H1 (cell line): ENCODE measurements at regions not wholly inside any gene's neighbourhood (a gene's known extent, or its start where the extent isn't known, plus 50 kb on each side); places are given as distances from the start of the nearest gene placed in this dataset.

Experiments
- CTCF ChIA-PET: fragments of 300-600 bp; sonication (Branson Sonifier 250); formaldehyde crosslinking; loops from one replicate; lab custom pipeline; 2021; ENCODE audit not compliant: partially characterized antibody; lab: Charles Lee
- POLR2A ChIA-PET: fragments of 300-600 bp; sonication (Branson Sonifier 250); formaldehyde crosslinking; loops from one replicate; lab custom pipeline; 2021; ENCODE audit warnings: inconsistent platforms; ENCODE audit not compliant: partially characterized antibody; lab: Charles Lee
- DNase-seq, 2 experiments: peaks; one replicate each; pipeline versions ENCODE4 v3.0.0 to v3.0.0-alpha.2; 2010 to 2022; ENCODE audit warnings: low spot score in 2 of 2, low read depth in 1 of 2, mixed read lengths in 1 of 2
- FAIRE-seq: peaks from 2 replicates; lab custom pipeline; 2011; peaks lifted over from hg19 to GRCh38; lab: Jason Lieb, UNC
- H2AFZ ChIP-seq: 2 replicates; pipeline ENCODE4 v1.8.1; 2012; ENCODE audit warnings: low read length, inconsistent platforms
- H2AK5ac ChIP-seq: 2 replicates; pipeline ENCODE4 v1.6.1; 2013; ENCODE audit warnings: low read depth, low read length
- H2BK120ac ChIP-seq: replicated peaks from 2 replicates; pipeline ENCODE3; 2013; ENCODE audit warnings: low read depth, low read length, inconsistent platforms
- H2BK12ac ChIP-seq: 2 replicates; pipeline ENCODE4 v1.6.1; 2013; ENCODE audit warnings: low read depth, low read length
- H2BK15ac ChIP-seq: 2 replicates; pipeline ENCODE4 v1.6.1; 2013; ENCODE audit warnings: low read length
- H2BK20ac ChIP-seq: 2 replicates; pipeline ENCODE4 v1.6.1; 2013; ENCODE audit warnings: low read length
- H2BK5ac ChIP-seq: 2 replicates; pipeline ENCODE4 v1.6.1; 2013; ENCODE audit warnings: low read depth, low read length
- H3K14ac ChIP-seq: 2 replicates; pipeline ENCODE4 v1.6.1; 2013; ENCODE audit warnings: inconsistent platforms; ENCODE audit not compliant: insufficient read length
- H3K18ac ChIP-seq: 2 replicates; pipeline ENCODE4 v1.6.1; 2013; ENCODE audit warnings: low read length; ENCODE audit errors: extremely low read depth
- H3K23ac ChIP-seq: 2 replicates; pipeline ENCODE4 v1.6.1; 2013; ENCODE audit warnings: inconsistent platforms; ENCODE audit not compliant: insufficient read length
- H3K23me2 ChIP-seq: 2 replicates; pipeline ENCODE4 v1.6.1; 2013; ENCODE audit warnings: low read depth, low read length
- H3K27ac ChIP-seq: 2 replicates; pipeline ENCODE4 v1.6.1; 2011; ENCODE audit warnings: low read depth, low read length, inconsistent platforms
- H3K27me3 ChIP-seq, 4 experiments: replicated peaks in 1 of 4; 1 replicate in 1 of 4; 2 replicates in 3 of 4; pipeline versions ENCODE4 v1.6.1 to v1.8.1; 2011 to 2013; ENCODE audit warnings: low read length in 3 of 4, mild to moderate bottlenecking in 3 of 4, inconsistent platforms in 2 of 4, mixed read lengths in 2 of 4, moderate library complexity in 1 of 4; ENCODE audit not compliant: control insufficient read depth in 3 of 4, insufficient read depth in 3 of 4; ENCODE audit errors: extremely low read depth in 1 of 4
- H3K36me3 ChIP-seq, 4 experiments: 2 replicates each; pipeline versions ENCODE4 v1.6.1 to v1.8.1; 2011 to 2013; ENCODE audit warnings: mild to moderate bottlenecking in 4 of 4, low read length in 3 of 4, moderate library complexity in 2 of 4, control low read depth in 1 of 4, inconsistent platforms in 1 of 4; ENCODE audit not compliant: insufficient read depth in 4 of 4, control insufficient read depth in 2 of 4
- H3K4ac ChIP-seq: replicated peaks from 2 replicates; pipeline ENCODE3; 2013; ENCODE audit warnings: low read length, low read depth, mixed read lengths, inconsistent platforms; ENCODE audit not compliant: insufficient read length
- H3K4me1 ChIP-seq, 4 experiments: replicated peaks in 1 of 4; 1 replicate in 1 of 4; 2 replicates in 3 of 4; pipeline versions ENCODE4 v1.6.1 to v1.8.1; 2011 to 2013; ENCODE audit warnings: low read length in 3 of 4, inconsistent platforms in 2 of 4, mixed read lengths in 1 of 4; ENCODE audit not compliant: insufficient read depth in 4 of 4, control insufficient read depth in 3 of 4
- H3K4me2 ChIP-seq, 2 experiments: 2 replicates each; pipeline versions ENCODE4 v1.6.1 to v1.8.1; 2011 to 2013; ENCODE audit warnings: low read depth in 2 of 2, low read length in 2 of 2, control low read depth in 1 of 2, inconsistent platforms in 1 of 2, mild to moderate bottlenecking in 1 of 2; ENCODE audit not compliant: insufficient read depth in 1 of 2
- H3K4me3 ChIP-seq, 4 experiments: fragments of 200-600, 300-600 bp in 1 of 4; sonication (generic), shearing (Covaris generic), sonication (Bioruptor Twin) in 1 of 4; 2 replicates each; pipeline versions ENCODE4 v1.5.1 to v1.8.1; 2011 to 2016; ENCODE audit warnings: low read length in 4 of 4, low read depth in 3 of 4, control low read depth in 2 of 4, inconsistent platforms in 2 of 4, mild to moderate bottlenecking in 2 of 4, mixed read lengths in 1 of 4, moderate library complexity in 1 of 4; ENCODE audit not compliant: insufficient read depth in 2 of 4; ENCODE audit errors: extremely low read depth in 1 of 4
- H3K56ac ChIP-seq: replicated peaks from 2 replicates; pipeline ENCODE3; 2013; ENCODE audit warnings: low read depth, mild to moderate bottlenecking, mixed read lengths, low read length, inconsistent platforms; ENCODE audit not compliant: insufficient read length
- H3K79me1 ChIP-seq: 2 replicates; pipeline ENCODE4 v1.6.1; 2013; ENCODE audit warnings: low read depth, low read length, control low read depth
- H3K79me2 ChIP-seq, 2 experiments: 2 replicates each; pipeline versions ENCODE4 v1.6.1 to v1.8.1; 2012 to 2013; ENCODE audit warnings: low read length in 2 of 2, mild to moderate bottlenecking in 2 of 2, inconsistent platforms in 1 of 2; ENCODE audit not compliant: insufficient read depth in 2 of 2, control insufficient read depth in 1 of 2
- H3K9ac ChIP-seq, 4 experiments: replicated peaks in 1 of 4; 1 replicate in 1 of 4; 2 replicates in 3 of 4; pipeline versions ENCODE4 v1.6.1 to v1.8.1; 2011 to 2013; ENCODE audit warnings: low read depth in 3 of 4, low read length in 3 of 4, control low read depth in 2 of 4, mild to moderate bottlenecking in 2 of 4, moderate library complexity in 2 of 4, inconsistent platforms in 1 of 4; ENCODE audit errors: extremely low read depth in 1 of 4
- H3K9me3 ChIP-seq, 2 experiments: 2 replicates each; pipeline versions ENCODE4 v1.6.1 to v1.8.1; 2012 to 2013; ENCODE audit warnings: mild to moderate bottlenecking in 2 of 2, moderate library complexity in 2 of 2, control low read depth in 1 of 2, inconsistent platforms in 1 of 2, low read depth in 1 of 2, low read length in 1 of 2, mixed read lengths in 1 of 2; ENCODE audit not compliant: insufficient read depth in 2 of 2
- H4K20me1 ChIP-seq, 2 experiments: replicated peaks in 1 of 2; 2 replicates each; pipeline versions ENCODE3 to v1.8.1; 2011 to 2013; ENCODE audit warnings: inconsistent platforms in 2 of 2, low read length in 2 of 2, mild to moderate bottlenecking in 1 of 2; ENCODE audit not compliant: insufficient read depth in 2 of 2, control insufficient read depth in 1 of 2
- H4K5ac ChIP-seq: 2 replicates; pipeline ENCODE4 v1.6.1; 2013; ENCODE audit warnings: low read length, low read depth, mixed read lengths, inconsistent platforms; ENCODE audit not compliant: insufficient read length
- H4K8ac ChIP-seq: 2 replicates; pipeline ENCODE4 v1.8.0; 2013; ENCODE audit warnings: mild to moderate bottlenecking, moderate library complexity, low read length, inconsistent platforms; ENCODE audit not compliant: insufficient read depth; ENCODE audit errors: extremely low read depth
- H4K91ac ChIP-seq: replicated peaks from 2 replicates; pipeline ENCODE3; 2013; ENCODE audit warnings: low read length, mixed read lengths, inconsistent platforms; ENCODE audit not compliant: insufficient read length
- ATF2 ChIP-seq: IDR thresholded peaks from 2 replicates; pipeline ENCODE4 v1.6.1; 2012; ENCODE audit warnings: low read length, inconsistent platforms
- ATF3 ChIP-seq: IDR thresholded peaks from 2 replicates; pipeline ENCODE4 v1.6.1; 2011; ENCODE audit warnings: low read depth, mild to moderate bottlenecking, low read length; ENCODE audit not compliant: insufficient read depth
- BCL11A ChIP-seq, 2 experiments: IDR thresholded peaks; one replicate each; pipeline ENCODE4 v1.6.1; 2011; ENCODE audit warnings: low read depth in 2 of 2, low read length in 2 of 2, mild to moderate bottlenecking in 2 of 2
- CBX5 ChIP-seq: fragments of 300-800, 300-1000 bp; sonication (generic); IDR thresholded peaks from 2 replicates; pipeline ENCODE4 v1.7.1; 2016; ENCODE audit warnings: antibody characterized with exemption, low read length, low read depth
- WGBS, 2 experiments: shearing (Covaris generic) in 1 of 2; methylation state at CpG; one replicate each; pipeline versions ENCODE4 v1.1.6 to v1.1.7; 2013 to 2015; ENCODE audit warnings: low lambda C conversion rate in 2 of 2, mixed read lengths in 2 of 2, inconsistent platforms in 1 of 2, low coverage in 1 of 2, missing lambda C conversion rate in 1 of 2; ENCODE audit not compliant: insufficient replicate concordance in 2 of 2, insufficient coverage in 1 of 2, insufficient read length in 1 of 2; ENCODE audit errors: extremely low coverage in 1 of 2, missing lambda C conversion rate in 1 of 2; 5-methylcytosine and 5-hydroxymethylcytosine counted together

DNA sequence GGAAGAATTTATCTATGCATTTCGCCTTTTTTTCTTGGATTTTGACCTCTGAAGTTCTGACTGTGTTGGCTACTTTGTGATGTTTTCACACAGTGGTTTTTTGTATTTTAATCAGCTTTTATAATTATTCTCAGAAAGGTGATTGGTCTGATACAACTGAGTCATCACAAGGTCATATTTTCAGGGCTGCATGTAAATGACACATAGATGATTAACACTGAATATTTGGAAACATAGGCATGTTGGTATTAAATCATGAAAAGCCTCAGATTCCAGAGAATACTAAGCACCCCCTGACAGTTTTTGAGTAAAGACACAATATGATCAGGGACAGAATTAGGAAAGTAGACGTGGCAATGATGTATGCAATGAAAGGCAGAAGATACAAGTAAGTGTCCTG is 175.5 kb upstream of the SLCO3A1 start:
- no peak overlapping the region for H4K8ac ChIP-seq
- H3K79me2 ChIP-seq, result no peaks in the 10 kb centered on the region
- H2BK20ac ChIP-seq, result no peak overlapping the region
- no peak overlapping the region for H3K4ac ChIP-seq
- WGBS, 2 experiments, result 89% methylated on average over 2 of the region's 2 CpGs; no CpG with 5 or more reads in 1 of the 2 experiments
- POLR2A ChIA-PET, result no interaction called here
- H3K27me3 ChIP-seq, result no peaks in the 10 kb centered on the region
- peaks cover 3 to 5% of the 10 kb centered on the region in 2 experiments; a peak in 2 of 4 replicates for H3K9me3 ChIP-seq
- no peak overlapping the region for H2BK12ac ChIP-seq
- no peak for DNase-seq
- H3K36me3 ChIP-seq, result no peaks in the 10 kb centered on the region
- no peak overlapping the region for H3K56ac ChIP-seq
- no peak overlapping the region for H3K4me3 ChIP-seq
- H2BK5ac ChIP-seq, result no peak overlapping the region
- H3K23me2 ChIP-seq, result no peaks in the 10 kb centered on the region
- no peaks in the 10 kb centered on the region for H3K79me1 ChIP-seq
- H4K20me1 ChIP-seq, result no peaks in the 10 kb centered on the region
- TF ChIP-seq BCL11A (IDR thresholded peaks at IDR 0.05; ENCODE audit: low read depth in 2 of 2, low read length in 2 of 2), result no peak
- TF ChIP-seq ATF2, result no peak
- TF ChIP-seq CBX5, result no peak
- no peak for TF ChIP-seq ATF3
- TF ChIP-seq, all 59 proteins: peak for 0
- H3K18ac ChIP-seq, result no peak overlapping the region
- FAIRE-seq, result no peak
- CTCF ChIA-PET, result interaction anchor here (1.3 to 1.6 kb wide), 2 partner anchors 29 to 174 kb away, joined by 5 read pairs; no protein-coding TSS in a partner anchor
- no peak overlapping the region for H3K9ac ChIP-seq
- H2BK15ac ChIP-seq, result no peak overlapping the region
- no peak overlapping the region for H3K14ac ChIP-seq
- H4K5ac ChIP-seq, result no peak overlapping the region
- no peak overlapping the region for H3K27ac ChIP-seq
- H2AK5ac ChIP-seq, result no peak overlapping the region
- H3K4me1 ChIP-seq, result 0 out of 7 replicates have a peak, but pooled peaks cover 0 to 3% (median 0%) of the 10 kb centered on the region in 4 experiments
- no peak overlapping the region for H2BK120ac ChIP-seq
- H3K4me2 ChIP-seq, result no peak overlapping the region
- H3K23ac ChIP-seq, result no peak overlapping the region
- no peak overlapping the region for H2AFZ ChIP-seq
- no peak overlapping the region for H4K91ac ChIP-seq
